HG03196 (cell line): ENCODE measurements at regions not wholly inside any gene's neighbourhood (a gene's known extent, or its start where the extent isn't known, plus 50 kb on each side); places are given as distances from the start of the nearest gene placed in this dataset.
A peak's percentile ranks its signal among the peaks of the same experiment; 100 is the strongest.

Experiments
- ATAC-seq: cut with Tn5 transposase; IDR thresholded peaks from one replicate; pipeline ENCODE4 v1.9.1; 2021; ENCODE audit not compliant: unreplicated experiment

DNA sequence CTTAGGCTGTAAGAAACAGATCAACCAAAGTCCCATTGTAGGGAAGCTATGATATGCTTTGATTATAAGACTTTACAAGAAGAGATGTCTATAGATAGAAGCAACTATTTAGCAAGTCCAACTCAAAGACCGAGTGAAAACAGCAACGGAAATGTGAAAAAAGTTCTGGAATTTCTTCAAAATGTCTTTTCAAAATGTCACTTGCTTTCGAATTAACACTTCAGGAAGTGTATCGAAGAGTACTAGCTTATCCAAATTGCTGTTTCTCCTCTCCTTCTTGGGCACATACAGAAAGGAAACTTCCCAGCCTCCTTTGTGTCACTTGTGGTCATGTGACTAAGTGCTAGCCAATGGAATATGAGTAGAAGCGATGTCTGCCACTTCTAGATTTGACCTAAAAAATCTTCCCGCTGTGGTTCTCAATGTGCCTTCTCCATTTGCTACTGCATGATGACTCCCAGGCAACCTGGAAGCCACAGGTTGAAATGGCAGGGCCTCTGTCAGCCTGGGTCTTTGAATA is 89.9 kb downstream of the TSEN15 start:
- ATAC-seq, result no peak

DNA sequence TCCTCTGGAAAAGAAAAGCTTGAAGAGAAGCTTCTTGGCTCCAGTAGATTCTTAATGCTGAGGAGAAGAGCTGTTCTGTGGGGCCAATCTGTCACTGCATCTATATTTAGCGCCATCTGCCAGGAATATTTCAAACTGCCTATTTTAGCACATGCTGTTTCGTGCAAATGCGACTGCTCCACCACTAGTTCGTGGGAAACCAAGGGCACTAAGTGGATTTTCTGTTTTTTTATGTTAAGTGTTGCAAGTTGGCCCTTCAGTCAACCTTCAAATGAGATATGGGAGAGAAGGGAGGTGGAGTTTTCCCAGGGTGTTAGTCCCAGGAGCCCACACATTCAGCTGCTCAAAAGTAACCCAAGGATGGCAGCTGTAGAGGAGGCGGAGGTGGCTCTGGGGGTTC is 91.9 kb downstream of the TSEN15 start:
- no peak for ATAC-seq

DNA sequence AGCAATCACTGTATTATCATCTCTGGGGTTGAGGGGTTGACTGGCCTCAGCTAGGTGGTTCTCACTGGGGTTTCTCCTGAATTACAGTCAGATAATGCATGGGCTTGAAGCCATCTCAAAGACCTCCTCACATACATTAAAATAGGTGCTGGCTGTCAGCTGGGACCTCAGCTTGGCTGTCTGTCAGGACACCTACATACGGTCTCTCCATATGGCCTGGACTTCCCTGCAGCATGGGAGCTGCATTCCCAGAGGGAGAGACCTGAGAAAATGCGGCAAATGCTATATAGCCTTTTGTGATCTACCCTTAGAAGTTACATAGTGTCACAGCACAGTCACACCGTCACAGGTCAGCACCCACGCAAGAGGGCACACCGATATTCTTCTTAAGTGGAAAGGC is 93.6 kb downstream of the TSEN15 start:
- no peak for ATAC-seq

DNA sequence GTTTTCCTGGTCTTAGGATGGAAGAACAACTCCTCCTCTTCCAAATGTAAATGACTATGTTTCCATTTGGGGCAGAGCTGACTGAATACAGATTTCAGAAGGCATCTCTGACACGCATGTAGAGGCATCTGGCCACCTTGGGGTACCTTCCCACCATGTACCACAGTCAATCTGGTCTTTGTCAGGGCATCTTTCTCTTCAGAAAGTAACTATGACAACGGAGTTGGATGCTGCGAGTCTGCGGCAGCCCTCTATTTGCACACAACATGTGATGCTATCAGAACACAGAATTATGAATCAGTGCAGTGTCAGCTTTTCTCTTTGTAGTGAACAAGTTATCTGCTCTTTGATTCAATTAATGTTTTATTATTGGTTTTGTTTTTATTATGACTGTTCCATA is 94.7 kb downstream of the TSEN15 start:
- no peak for ATAC-seq

DNA sequence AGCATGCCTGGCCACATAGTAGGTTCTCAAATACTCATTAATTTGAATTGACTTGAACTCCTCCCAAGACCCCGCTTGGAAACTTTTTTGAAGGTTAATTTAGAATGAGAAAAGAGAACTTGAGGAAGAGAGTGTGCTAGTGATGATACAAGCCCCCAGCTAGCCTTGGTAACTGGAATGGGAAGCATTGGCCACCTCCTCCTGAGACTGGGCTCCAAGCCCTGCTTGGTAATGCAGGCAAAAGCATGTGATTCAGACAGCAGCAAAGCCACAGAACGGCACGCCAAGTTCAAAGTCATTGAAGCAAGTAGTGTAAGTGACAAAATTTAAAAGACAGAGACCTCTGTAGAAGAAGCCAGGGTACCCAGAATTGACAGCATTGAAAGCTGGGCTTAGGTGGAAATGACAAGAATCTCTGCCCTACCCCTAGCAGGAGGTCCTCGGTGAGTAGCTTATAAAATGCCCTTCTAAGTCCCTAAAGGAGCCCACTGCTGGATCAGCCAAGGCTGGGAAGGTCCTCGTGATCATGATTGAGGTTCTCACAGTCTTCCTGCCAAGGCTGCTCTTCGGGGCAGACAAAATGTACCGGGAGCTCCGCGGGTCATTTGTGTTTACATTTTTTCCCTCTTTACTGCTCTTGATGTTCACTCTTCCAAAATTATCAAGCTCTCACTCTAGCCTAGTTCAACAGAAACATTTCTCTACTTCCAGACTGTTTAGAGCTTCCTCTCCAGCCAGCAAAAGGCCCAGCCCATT is 99.4 kb downstream of the TSEN15 start:
- ATAC-seq, result no peak

DNA sequence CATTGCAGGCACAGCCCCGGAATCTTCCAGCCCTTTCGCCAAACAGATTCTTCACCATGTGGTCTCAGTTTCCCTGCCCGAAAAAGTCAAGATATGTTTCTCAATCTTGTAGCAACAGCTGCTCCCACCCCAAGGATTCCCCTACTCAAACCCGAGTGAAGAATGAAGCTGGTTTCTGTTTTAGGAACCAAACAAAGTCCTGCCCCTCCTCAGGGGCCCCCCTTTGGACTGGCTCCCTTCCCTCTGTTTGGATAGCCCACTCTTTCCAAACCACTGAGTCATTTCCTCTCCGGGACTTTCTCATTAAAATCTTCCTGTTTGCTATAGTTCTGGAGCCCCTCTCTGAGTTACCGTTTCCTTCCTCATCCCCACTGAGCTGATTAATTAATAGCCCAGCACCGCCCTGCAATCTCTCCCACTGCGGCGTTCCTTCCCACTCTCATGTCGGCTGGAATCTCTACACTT is 100.9 kb downstream of the TSEN15 start:
- ATAC-seq, result no peak

DNA sequence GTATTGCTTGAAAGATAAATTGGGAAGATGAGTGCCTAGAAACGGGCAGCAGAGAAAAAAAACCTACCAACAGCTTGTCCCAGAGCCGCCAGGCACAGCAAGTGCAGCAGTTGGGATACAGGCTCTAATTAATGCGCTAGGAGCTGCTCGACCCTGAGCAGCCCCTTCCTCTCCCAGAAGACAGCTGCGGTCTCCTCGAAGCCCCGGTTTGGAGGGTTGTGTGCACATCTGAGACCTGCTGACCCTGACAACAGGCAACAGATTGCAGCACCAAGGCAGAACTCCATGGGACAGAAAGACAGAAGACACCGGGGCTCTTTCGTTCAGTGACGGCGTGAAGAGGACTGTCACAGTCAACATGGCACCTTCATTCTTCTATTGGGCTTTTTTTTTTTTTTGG is 101.4 kb downstream of the TSEN15 start:
- ATAC-seq, result no peak

DNA sequence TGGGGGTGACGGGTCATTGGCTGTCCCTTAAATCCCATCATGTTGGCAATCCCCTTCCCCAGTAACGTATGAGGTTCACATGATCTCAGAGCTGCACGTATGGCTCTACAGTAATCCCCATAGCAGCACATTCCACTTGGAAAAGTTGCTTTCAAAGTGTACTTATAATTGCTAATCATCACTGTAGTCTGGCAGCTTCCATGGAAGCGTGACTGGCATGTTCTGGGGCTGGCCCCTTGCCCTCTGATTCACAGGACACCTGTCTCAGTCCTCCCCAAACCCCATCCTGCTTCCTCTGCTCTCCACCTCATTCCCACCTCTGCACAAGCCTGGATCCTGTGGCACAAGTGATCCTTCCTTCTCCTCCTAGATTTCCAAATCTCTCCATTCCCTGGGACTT is 102.2 kb downstream of the TSEN15 start:
- no peak for ATAC-seq

DNA sequence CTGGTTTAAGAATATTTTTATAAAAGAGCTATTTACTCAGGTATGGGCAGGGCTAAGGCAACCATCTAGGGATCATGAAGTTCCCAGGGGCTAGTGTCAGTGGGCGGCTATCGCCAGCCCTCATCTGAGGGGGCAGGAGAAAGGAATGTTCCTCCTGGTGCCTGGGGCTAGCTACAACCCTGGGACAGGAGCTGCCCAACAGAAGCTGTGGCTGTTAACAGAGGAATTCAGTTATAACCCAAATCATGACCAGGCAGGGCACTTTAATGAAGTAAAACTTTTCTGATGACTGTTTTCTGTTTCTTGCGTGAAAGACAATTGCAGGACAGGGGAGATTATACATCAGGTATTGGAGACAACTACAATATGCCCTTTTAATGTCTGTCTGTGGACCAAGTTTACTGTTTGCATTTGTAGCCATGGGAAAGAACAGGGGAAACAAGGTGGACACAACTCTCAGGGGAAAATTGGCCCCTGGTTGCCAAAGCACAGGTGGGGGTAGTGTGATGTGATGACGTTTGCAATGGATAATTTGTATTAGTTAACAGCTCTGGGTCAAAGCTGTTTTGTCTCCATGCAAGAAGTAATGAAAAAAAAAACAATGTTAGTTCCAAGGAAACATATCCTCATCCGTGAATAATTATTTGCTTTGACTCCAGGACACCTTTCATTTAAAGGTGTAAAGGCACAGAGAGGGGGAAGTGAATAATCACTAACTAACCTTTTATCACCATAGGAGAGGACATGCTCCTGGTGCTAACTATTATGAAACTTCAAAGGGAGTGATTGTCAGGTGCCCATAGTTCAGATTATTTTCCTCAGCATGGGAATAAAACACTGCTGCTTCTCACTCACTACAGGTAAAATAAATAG is 105.2 kb downstream of the TSEN15 start:
- no peak for ATAC-seq

DNA sequence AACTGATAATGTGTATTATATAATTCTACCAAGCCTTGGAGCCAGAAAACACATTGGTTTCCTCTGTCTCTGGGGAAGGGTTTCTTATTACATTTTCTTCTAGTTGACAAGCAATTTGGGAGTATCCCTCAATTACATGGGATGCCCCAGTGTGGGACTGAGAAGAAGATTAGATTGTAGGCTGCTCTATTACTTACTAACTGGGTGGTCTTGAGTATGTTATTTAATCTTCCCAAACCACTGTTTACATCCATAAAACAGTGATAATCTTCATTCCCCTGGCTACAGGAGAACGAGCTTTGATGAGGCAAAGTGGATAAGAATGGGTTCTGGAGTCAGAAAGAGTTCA is 105.8 kb downstream of the TSEN15 start:
- no peak for ATAC-seq

DNA sequence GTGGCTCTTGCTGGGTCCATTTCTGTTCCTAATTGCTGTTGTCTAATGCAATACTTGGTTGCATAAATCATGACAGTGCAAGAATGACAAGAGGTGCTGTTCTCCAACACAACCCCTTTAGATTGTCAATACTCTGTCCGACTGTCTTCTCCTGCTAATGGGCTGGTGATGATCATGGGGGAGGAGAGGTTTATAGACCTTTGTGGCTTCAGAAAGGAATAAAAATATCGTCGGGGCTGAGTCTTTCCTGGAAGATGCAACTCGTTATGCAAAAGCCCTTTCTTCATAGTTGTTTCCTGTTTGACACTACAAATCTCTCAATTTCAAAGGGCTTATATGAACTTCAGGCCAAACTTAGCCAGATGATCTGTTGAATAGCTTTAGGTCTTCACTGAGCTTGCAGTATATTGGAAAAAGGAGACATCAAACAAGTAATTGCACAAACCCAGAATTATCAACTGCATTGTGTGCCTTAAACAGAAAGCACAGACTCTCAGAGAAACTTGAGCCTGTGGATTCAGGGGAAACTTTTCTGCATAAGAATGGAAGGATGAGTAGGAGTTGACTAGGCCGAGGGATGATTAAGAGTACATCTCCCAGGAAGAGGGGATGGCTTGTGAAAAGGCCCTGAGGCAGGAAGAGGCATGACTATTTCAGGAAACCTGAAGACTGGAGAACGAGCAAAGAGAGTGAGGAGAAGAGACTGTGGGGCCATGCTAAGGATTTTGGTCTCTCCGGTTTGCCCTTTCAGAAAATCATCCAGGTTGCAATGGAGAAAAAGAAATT is 107.6 kb downstream of the TSEN15 start:
- no peak for ATAC-seq

DNA sequence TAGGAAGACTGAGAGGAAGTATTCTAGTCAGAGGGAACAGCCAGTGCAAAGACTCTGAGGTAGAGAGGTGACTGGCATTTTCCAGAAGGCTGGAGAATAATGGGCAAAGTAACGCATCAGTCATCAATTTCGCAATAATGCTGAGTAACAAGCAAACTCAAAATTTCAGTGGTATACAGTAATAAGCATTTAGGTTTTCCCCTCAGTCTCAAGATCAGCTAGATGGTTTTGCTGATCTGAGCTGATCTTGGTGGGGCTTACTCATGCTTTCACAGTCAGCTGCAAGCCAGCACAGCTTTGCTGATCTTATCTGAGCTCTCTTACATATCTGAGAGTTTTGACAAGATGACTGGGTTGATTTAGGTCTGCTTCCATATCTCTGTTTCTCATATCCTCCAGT is 108.7 kb downstream of the TSEN15 start:
- ATAC-seq, result peak; percentile 43

DNA sequence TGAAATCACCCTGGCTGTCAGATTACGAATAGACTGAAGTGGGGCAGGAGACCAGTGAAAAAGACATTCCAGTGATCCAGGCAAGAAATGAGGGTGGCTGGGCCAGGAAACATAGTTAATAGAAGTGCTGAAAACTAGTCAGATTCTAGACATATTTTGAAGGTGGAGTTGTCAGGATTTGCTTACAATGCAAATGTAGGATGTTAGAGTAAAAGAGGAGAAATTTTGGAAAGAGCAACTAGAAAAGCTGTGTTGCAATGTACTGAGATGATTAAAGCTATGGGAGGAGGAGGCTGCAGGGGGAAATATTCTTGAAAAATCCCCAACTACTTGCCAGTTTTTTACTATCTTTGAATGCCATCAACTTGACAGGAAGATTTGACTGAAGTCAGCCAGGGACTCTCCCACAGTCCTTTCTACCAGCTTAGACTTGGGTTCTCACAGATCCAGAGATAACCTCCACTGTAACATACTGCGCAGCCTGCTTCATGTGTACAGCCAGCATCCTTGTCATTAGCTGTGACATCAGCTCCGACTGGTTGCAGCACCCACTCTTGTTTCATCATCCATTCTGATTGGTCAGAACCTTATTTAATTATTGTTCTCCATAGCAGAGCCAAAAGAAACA is 109.7 kb downstream of the TSEN15 start:
- no peak for ATAC-seq

DNA sequence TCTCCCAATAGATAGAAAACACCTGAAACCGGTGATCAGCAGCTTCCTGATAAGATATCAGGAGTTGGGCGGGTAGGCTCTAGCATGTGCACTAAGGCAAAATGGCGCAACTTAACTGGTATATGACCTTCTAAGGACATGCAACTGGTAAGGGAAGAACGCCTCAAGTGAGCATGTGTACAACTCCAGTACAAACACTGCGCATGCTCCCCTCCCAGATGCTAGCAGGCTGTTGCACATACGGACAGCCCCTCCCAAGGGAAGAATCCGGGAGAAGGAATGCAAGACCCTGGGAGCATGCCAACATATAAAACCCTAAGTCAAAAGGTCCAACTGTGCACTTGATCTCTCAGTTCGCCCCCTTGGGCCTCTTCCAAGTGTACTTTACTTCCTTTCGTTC is 110.8 kb downstream of the TSEN15 start:
- ATAC-seq, result no peak

DNA sequence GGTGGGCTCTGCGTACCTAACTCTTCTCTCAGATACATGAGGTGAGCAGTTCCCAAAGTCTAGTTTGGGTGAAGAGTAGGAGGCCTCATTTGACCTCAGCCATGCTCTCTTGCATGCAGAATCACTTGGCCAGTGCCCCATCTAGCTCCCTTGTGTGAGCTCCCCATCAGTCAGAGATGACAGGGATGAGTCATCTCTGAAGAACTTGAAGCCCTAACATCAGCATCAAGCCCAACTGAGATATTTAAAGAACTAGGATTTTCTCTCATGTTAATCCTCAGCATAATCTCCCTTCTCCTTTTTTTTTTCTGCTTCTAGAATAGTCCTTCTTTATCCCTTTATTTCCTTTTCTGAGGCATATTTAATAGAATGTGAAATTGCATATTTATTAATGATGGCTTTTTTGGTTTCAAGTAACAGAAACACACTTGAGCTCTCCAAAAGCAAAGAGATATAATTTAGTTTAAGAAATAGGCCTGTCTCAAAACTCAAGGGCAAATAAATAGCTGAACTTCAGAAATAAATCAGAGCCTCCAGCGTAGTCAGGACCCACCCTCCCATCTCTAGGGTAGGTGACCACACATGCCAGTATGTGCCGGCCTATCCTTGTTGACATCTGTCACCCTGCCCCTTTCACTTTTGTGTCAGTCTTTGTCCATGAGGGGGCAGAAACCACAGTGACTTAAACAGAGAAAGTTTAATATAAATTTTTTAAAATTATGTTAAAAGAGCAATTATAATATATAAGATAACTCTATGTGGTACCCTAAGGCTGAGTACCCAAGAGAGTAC is 112.3 kb downstream of the TSEN15 start:
- ATAC-seq, result no peak

DNA sequence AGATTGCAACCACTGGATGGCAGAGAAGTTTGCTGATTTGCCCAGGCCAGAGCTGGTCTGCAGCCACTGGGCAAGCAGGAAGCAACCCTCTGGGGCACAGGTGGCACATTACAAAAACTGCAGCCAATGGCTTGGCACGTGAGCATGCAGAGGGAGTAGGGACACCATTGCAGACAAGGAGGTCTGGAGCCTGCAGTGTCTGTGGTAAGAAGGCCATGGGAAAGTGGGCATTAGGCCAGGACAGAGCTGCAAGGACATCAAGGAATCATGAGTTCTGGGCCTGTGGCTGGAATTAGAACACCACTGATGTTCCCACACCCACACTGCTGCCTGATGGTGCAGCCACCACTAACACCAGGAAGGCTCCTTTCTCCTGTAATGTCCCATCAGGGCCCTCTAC is 113.0 kb downstream of the TSEN15 start:
- ATAC-seq, result no peak

DNA sequence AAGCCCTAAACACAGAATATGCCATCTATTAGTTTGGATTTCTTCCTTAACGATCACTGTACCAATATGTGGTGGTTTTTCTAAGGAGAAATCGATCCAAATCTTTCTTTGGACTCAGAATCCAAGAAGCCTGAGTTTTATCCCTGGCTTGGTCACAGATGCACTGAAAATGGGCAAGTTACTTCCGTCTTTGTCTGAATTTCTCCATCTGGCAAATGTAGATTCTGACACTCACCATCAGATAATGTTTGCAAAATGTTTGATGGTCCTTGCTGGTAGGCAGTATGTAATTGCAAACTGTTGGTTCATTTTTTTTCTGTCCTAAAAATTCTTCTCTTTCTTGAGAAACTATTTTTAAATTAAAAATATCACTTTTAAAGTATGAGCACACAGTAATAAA is 115.0 kb downstream of the TSEN15 start:
- ATAC-seq, result no peak

DNA sequence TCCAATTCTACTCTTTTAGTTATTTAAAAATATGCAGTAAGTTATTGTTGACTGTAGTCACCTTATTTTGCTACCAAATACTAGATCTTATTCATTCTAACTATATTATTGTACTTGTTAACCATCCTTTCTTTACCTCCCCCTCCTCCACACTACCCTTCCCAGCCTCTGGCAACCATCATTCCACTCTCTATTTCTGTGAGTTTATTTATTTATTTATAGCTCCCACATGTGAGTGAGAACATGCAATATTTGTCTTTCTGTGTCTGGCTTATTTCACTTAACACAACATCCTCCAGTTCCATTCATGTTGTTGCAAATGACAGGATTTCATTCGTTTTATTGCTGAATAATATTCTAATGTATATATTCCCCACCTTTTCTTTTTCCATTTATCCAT is 115.8 kb downstream of the TSEN15 start:
- no peak for ATAC-seq

DNA sequence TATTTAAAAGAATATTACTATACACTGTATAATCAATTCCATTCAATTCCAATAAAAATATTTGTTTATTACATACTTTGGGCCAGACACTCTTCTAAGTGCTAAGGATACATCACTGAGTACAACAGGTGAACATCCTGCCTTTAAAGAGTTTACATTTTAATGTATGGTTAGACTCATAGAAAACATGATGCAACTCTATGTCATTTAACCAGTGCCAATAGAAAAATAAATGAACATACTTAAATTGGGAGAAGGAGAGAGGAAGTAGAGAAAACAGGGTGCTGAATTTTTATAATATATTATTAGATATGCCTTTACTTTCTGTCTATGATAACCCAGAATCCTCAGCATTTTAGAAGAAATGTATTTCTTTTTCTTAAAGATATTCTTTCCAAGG is 119.2 kb downstream of the TSEN15 start:
- ATAC-seq, result no peak

DNA sequence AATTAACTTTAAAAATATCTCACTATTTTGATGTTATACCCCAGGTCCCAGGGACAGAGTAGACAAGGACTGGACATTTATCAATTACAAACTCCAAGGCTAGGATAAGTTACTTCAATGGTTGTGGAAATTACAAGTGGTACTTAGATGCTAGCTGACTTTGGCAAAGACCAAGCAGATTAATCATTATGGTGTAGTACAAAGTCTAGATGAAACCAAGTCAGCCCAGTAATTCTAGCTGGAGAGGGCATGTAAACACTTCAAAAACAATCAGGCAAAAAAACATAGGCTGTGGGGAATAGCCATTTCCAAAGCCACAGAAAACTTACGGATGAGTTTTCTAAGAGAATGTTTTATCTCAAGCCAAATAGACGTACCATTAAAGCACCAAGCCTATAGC is 124.5 kb downstream of the TSEN15 start:
- ATAC-seq, result no peak
